ENCODE measurements at regions not wholly inside any gene's neighbourhood (a gene's known extent, or its start where the extent isn't known, plus 50 kb on each side); places are given as distances from the start of the nearest gene placed in this dataset.

GRCh38 chr2:16064745-16065144, 124.4 kb downstream of the MYCN start:
- H3K4me3 ChIP-seq (replicated peaks; ENCODE audit: low read depth, low read length), result no peak overlapping the region
- TF ChIP-seq CTCF (IDR thresholded peaks at IDR 0.05; ENCODE audit: insufficient read depth, low read length, poor library complexity, severe bottlenecking), result no peak
- DNase-seq (ENCODE audit: extremely low read depth, insufficient read length), result no peak
- no peaks in the 10 kb centered on the region for H3K36me3 ChIP-seq (ENCODE audit: control insufficient read depth, insufficient read depth, low read length)
- no peaks in the 10 kb centered on the region for H3K27me3 ChIP-seq (replicated peaks; ENCODE audit: control insufficient read depth, insufficient read depth, low read length)

GRCh38 chr2:16063955-16064633, 123.7 kb downstream of the MYCN start:
- TF ChIP-seq CTCF (IDR thresholded peaks at IDR 0.05; ENCODE audit: insufficient read depth, low read length, poor library complexity, severe bottlenecking), result no peak
- DNase-seq (ENCODE audit: extremely low read depth, insufficient read length), result no peak
- no peak overlapping the region for H3K4me3 ChIP-seq (replicated peaks; ENCODE audit: low read depth, low read length)
- H3K36me3 ChIP-seq (ENCODE audit: control insufficient read depth, insufficient read depth, low read length), result no peaks in the 10 kb centered on the region
- no peaks in the 10 kb centered on the region for H3K27me3 ChIP-seq (replicated peaks; ENCODE audit: control insufficient read depth, insufficient read depth, low read length)

- DNase-seq (ENCODE audit: extremely low read depth, insufficient read length), result no peak
- TF ChIP-seq CTCF (IDR thresholded peaks at IDR 0.05; ENCODE audit: insufficient read depth, low read length, poor library complexity, severe bottlenecking), result no peak
- no peaks in the 10 kb centered on the region for H3K27me3 ChIP-seq (replicated peaks; ENCODE audit: control insufficient read depth, insufficient read depth, low read length)
- no peaks in the 10 kb centered on the region for H3K36me3 ChIP-seq (ENCODE audit: control insufficient read depth, insufficient read depth, low read length)
- H3K4me3 ChIP-seq (replicated peaks; ENCODE audit: low read depth, low read length), result no peak overlapping the region
These were observed 123.0 kb downstream of the MYCN start for GRCh38 chr2:16063251-16063850.

- no peak for TF ChIP-seq CTCF (IDR thresholded peaks at IDR 0.05; ENCODE audit: insufficient read depth, low read length, poor library complexity, severe bottlenecking)
- no peaks in the 10 kb centered on the region for H3K36me3 ChIP-seq (ENCODE audit: control insufficient read depth, insufficient read depth, low read length)
- DNase-seq (ENCODE audit: extremely low read depth, insufficient read length), result no peak
- H3K27me3 ChIP-seq (replicated peaks; ENCODE audit: control insufficient read depth, insufficient read depth, low read length), result no peaks in the 10 kb centered on the region
- no peak overlapping the region for H3K4me3 ChIP-seq (replicated peaks; ENCODE audit: low read depth, low read length)
These were observed 122.3 kb downstream of the MYCN start for GRCh38 chr2:16062471-16063250.

GRCh38 chr2:16061441-16062217, 121.3 kb downstream of the MYCN start:
- H3K36me3 ChIP-seq (ENCODE audit: control insufficient read depth, insufficient read depth, low read length), result no peaks in the 10 kb centered on the region
- H3K4me3 ChIP-seq (replicated peaks; ENCODE audit: low read depth, low read length), result no peak overlapping the region
- no peaks in the 10 kb centered on the region for H3K27me3 ChIP-seq (replicated peaks; ENCODE audit: control insufficient read depth, insufficient read depth, low read length)
- no peak for TF ChIP-seq CTCF (IDR thresholded peaks at IDR 0.05; ENCODE audit: insufficient read depth, low read length, poor library complexity, severe bottlenecking)
- no peak for DNase-seq (ENCODE audit: extremely low read depth, insufficient read length)
